Uterus (tissue), 3 donors: ENCODE measurements at regions not wholly inside any gene's neighbourhood (a gene's known extent, or its start where the extent isn't known, plus 50 kb on each side); places are given as distances from the start of the nearest gene placed in this dataset.

ENCODE experiments used
- DNase-seq, 2 donors: peaks; one replicate each; pipeline ENCODE4 v3.0.0-alpha.2; 2019 to 2020
- H3K27ac ChIP-seq, 2 donors: fragments of 200-600 bp; sonication (generic); 1 replicate in 1 of 2; 2 replicates in 1 of 2; pipeline ENCODE4 v1.5.1; 2016 to 2018
- H3K27me3 ChIP-seq, 2 donors: fragments of 200-600 bp; sonication (generic); one replicate each; pipeline ENCODE4 v1.5.1; 2018 to 2019; ENCODE audit warnings: control low read depth in 1 of 2
- H3K36me3 ChIP-seq, 2 donors: fragments of 200-600 bp; sonication (generic); one replicate each; pipeline ENCODE4 v1.5.1; 2019; ENCODE audit warnings: control low read depth in 1 of 2
- H3K4me1 ChIP-seq, 2 donors: fragments of 200-600 bp; sonication (generic); one replicate each; pipeline ENCODE4 v1.5.1; 2018 to 2019; ENCODE audit warnings: control low read depth in 1 of 2
- H3K4me3 ChIP-seq, 2 donors: fragments of 200-600 bp; sonication (generic); 1 replicate in 1 of 2; 2 replicates in 1 of 2; pipeline ENCODE4 v1.5.1; 2018 to 2019; ENCODE audit warnings: mild to moderate bottlenecking in 1 of 2
- H3K9me3 ChIP-seq, 2 donors: fragments of 200-600 bp; sonication (generic); one replicate each; pipeline ENCODE4 v1.5.1; 2019; ENCODE audit warnings: control low read depth in 1 of 2
- POLR2A ChIP-seq, 2 donors: fragments of 450-650 bp; IDR thresholded peaks; one replicate each; pipeline ENCODE4 v1.6.1; 2016; ENCODE audit warnings: antibody characterized with exemption in 2 of 2, mild to moderate bottlenecking in 1 of 2, moderate library complexity in 1 of 2
- intact Hi-C: fragments of 100-400 bp; cut with DNase I; formaldehyde crosslinking; loops from one replicate; pipeline ENCODE4 v1.15.1; 2023; ENCODE audit warnings: low total_unique reads
- TF ChIP-seq, protein P1 (sequence below), 4 experiments: fragments of 200-600 bp in 2 of 4; fragments of 450-650 bp in 2 of 4; sonication (generic) in 2 of 4; IDR thresholded peaks; one replicate each; pipeline ENCODE4 v1.5.1; 2016 to 2019; ENCODE audit warnings: antibody characterized with exemption in 4 of 4, mild to moderate bottlenecking in 2 of 4, moderate library complexity in 1 of 4
- donor health status: DM: yes; HTN: yes; CAD: no.

DNA sequence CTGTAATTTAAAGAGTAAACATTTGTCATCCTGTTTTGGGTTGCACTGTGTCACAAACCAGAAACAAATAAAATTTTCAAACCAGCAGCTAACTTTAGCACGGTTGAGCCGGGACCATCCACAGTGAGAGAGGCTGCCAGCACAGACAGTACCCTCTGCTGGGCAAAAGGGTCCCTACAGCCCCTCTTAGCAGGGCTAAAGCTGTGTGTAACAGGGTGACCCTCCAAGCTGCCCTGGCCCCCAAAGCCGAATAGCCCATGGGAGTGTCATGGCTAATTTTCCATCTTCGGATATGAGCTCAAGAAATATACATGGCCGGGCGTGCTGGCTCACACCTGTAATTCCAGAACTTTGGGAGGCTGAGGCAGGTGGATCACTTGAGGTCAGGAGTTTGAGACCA lies 157.1 kb upstream of the GRIN2B start:
- Histone ChIP-seq H3K36me3 (no peaks in the 10 kb centered on the region), H3K9me3 (no peaks in the 10 kb centered on the region), H3K27me3 (no peaks in the 10 kb centered on the region), H3K4me3 (no peak overlapping the region), H3K4me1 (no peaks in the 10 kb centered on the region), H3K27ac (no peak overlapping the region)
- DNase-seq: no peak
- intact Hi-C loops: no loop called here
- TF ChIP-seq, protein P1, sequence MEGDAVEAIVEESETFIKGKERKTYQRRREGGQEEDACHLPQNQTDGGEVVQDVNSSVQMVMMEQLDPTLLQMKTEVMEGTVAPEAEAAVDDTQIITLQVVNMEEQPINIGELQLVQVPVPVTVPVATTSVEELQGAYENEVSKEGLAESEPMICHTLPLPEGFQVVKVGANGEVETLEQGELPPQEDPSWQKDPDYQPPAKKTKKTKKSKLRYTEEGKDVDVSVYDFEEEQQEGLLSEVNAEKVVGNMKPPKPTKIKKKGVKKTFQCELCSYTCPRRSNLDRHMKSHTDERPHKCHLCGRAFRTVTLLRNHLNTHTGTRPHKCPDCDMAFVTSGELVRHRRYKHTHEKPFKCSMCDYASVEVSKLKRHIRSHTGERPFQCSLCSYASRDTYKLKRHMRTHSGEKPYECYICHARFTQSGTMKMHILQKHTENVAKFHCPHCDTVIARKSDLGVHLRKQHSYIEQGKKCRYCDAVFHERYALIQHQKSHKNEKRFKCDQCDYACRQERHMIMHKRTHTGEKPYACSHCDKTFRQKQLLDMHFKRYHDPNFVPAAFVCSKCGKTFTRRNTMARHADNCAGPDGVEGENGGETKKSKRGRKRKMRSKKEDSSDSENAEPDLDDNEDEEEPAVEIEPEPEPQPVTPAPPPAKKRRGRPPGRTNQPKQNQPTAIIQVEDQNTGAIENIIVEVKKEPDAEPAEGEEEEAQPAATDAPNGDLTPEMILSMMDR (IDR thresholded peaks at IDR 0.05): no peak
- no peak for TF ChIP-seq POLR2A (IDR thresholded peaks at IDR 0.05)

DNA sequence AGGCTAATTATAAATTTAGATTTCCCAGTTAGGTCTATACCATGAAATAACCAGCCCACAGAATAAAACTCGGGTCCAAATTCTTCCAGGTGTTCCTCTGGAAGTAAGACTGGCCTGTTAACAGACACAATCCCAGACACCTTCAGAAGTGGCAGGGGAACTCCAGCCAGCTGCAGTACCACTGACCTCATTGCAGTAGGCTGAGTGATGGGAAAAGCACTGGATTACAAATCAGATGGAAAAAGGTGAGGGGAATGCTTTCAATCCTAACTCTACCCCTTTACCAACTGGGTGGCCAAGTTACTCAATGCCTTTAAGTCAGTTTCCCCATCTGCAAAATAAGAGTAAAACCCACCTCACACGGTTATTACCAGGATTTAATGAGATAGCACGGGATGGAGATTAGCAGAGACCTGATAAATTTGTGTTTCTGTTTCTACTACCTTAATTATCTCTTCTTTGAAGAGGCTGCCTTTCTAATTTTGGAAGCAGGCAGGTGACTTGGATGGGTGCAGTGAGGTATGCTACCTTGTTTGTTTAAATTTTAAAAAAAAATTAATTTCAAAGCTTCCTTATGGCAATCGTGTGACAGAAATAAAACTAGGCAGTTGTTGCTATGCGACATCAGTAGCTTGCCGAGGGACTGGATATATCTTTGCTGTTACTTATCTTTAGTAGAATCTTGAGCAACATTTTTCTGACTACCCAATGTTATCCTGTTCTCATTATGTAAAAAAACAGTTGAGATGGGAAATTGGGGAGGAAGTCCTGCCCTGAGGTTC lies 167.3 kb upstream of the GRIN2B start:
- Histone ChIP-seq H3K4me1 (no peaks in the 10 kb centered on the region), H3K4me3 (no peak overlapping the region), H3K27ac (no peak overlapping the region), H3K27me3 (no peaks in the 10 kb centered on the region), H3K9me3 (no peaks in the 10 kb centered on the region), H3K36me3 (no peaks in the 10 kb centered on the region)
- no peak for DNase-seq
- intact Hi-C loops: no loop called here
- TF ChIP-seq POLR2A (IDR thresholded peaks at IDR 0.05): no peak
- TF ChIP-seq, protein P1 (IDR thresholded peaks at IDR 0.05): no peak

DNA sequence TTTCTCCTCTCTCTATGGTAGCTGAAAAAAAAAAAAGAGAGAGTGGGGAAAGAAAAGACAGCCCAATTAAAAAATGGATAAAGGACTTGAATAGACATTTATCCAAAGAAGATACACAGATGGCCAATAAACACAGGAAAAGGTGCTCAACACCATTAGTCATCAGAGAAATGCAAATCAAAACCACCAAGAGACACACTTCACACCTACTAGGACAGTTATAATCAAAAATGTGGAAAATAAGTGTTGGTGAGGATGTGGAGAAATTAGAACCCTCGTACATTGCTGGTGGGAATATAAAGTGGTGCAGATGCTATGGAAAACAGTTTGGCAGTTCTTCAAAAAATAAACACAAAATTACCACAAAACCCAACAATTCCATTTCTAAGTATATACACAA lies 172.4 kb upstream of the GRIN2B start:
- H3K9me3 ChIP-seq: no peaks in the 10 kb centered on the region
- no peak overlapping the region for H3K4me3 ChIP-seq
- intact Hi-C loops: no loop called here
- no peaks in the 10 kb centered on the region for H3K4me1 ChIP-seq
- no peak overlapping the region for H3K27ac ChIP-seq
- DNase-seq: no peak
- H3K27me3 ChIP-seq: no peaks in the 10 kb centered on the region
- no peaks in the 10 kb centered on the region for H3K36me3 ChIP-seq
- TF ChIP-seq, protein P1 (IDR thresholded peaks at IDR 0.05): no peak
- TF ChIP-seq POLR2A (IDR thresholded peaks at IDR 0.05): no peak

DNA sequence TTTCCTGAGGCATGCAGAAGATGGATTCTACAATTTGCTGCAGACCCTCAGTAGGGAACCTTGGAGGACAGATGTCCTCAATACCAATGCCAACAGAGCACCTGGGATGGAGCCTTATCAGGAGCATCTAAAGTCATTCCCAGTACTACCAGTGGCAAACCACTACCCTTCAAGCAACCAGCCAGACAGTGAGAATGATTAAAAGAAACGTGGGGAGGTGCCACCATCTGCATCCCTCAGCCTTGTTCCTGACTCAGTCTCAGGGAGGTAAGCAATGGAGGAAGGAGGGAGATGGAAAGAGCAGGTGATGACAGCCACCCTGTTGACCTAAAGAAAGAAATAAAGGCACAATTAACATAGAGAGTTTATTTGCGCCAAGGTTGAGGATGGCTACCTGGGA lies 175.2 kb upstream of the GRIN2B start:
- no peak for TF ChIP-seq POLR2A (IDR thresholded peaks at IDR 0.05)
- TF ChIP-seq, protein P1 (IDR thresholded peaks at IDR 0.05): no peak
- H3K36me3 ChIP-seq: no peaks in the 10 kb centered on the region
- H3K4me3 ChIP-seq: no peak overlapping the region
- no peak for DNase-seq
- H3K9me3 ChIP-seq: no peaks in the 10 kb centered on the region
- no peaks in the 10 kb centered on the region for H3K4me1 ChIP-seq
- no peak overlapping the region for H3K27ac ChIP-seq
- H3K27me3 ChIP-seq: no peaks in the 10 kb centered on the region
- intact Hi-C loops: no loop called here

DNA sequence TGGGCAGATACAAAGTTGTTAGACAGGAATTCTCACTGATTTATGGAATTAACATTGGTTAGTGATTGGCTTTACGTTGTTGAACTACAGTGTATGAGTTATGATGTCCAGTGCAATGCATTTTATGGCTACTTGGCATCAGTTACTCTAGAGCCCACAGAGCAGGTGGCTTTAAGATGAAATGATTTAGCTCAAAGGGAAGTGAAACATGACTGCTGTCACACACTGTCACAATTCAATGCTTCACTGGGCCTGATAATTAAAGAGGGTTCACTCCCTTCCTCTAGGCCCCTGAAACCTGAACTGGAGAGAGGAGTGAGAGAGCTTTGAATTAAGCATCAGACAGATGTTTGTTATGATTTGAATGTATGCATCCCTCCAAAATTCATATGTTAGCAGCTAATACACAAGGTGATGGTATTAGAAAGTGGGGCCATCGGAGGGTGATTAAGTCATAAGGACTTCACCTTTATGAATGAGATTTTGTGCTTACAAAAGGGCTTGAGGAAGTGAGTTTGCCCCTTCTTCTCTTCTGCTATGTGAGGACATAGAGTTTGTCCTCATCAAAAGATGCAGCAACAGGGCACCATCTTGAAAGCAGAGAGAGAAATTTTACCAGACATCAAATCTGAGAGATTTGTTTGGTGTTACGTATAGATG lies 175.8 kb upstream of the GRIN2B start:
- intact Hi-C loops: no loop called here
- H3K27ac ChIP-seq: no peak overlapping the region

More for the DNA sequence above, 175.8 kb upstream of the GRIN2B start:
- no peaks in the 10 kb centered on the region for H3K36me3 ChIP-seq
- H3K4me3 ChIP-seq: no peak overlapping the region
- H3K27me3 ChIP-seq: no peaks in the 10 kb centered on the region
- H3K9me3 ChIP-seq: no peaks in the 10 kb centered on the region
- no peaks in the 10 kb centered on the region for H3K4me1 ChIP-seq
- TF ChIP-seq, protein P1 (IDR thresholded peaks at IDR 0.05): no peak
- TF ChIP-seq POLR2A (IDR thresholded peaks at IDR 0.05): no peak
- DNase-seq: no peak
